SKM-1 (cell line): ENCODE measurements at regions not wholly inside any gene's neighbourhood (a gene's known extent, or its start where the extent isn't known, plus 50 kb on each side); places are given as distances from the start of the nearest gene placed in this dataset.

ENCODE experiments used
- DNase-seq: peaks from one replicate; lab custom pipeline; 2025; ENCODE audit not compliant: unreplicated experiment; lab: John Stamatoyannopoulos, UW

DNA sequence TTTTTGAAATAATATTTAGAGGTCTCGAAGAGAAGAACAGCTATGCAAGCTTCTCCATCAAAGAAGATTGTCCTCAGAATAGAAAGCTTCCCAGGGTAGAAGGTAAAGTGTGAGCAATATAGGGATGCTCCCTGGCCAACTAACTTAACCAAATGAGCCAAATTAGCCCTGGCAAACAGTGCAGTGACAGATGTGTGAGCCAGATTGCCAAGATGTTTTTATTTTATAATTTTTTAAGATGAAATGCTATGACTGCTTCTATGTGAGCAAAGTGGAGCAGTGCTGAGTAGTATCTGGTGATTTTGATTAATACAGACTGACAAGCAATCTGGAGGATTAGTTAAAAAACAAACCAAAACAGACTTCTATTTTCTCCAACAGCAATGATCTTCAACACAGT is 202.1 kb downstream of the NOVA1 start:
- DNase-seq = no peak

DNA sequence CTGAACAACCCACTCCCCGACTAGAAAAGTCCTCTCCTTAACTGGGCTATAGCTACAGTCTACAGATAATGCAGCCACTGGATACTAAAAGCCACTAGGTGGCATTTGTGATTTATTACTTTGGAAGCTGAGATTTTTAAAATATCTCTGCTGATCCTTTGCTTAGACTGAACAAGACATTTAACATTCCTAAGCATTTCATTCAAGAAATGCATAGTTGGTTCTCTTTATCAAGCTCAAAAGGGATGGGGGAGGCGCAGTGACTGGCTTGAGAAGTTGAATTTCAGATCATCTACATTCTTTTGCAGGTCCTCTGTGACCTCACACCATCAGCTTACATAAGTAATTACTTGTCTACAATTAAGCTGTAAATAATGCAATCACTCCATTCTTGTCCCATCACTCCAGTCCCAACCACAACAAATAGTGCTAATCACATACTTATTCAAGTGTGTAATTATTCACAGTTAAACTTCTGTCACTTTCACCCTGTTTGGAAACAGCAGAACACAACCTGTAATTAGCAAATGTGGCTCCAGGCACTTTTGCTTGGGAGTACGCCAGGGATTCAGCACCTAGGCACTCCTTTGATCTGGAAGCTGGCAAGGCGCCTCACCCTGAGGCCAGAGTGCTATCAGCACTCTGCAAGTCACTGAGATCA is 203.6 kb downstream of the NOVA1 start:
- DNase-seq = no peak

DNA sequence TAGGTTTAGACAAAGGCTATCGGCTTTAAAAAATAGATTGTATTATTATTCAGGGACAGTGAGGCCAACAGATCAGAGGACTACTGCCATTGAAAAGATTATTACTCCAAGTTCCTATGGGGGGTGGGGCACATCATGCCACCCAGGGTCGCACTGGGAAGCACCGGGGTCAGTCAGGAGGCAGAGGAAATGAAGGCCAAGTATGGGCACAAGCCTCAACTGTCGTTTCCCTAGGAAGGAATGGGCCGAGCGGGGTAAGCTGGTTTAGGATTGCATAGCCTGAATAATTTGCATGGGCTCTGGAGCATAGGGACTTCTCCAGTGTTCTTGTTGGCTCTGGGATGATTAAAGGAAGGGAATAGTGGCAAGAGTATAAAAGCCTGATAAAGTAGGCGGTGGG is 205.3 kb downstream of the NOVA1 start:
- DNase-seq = no peak

DNA sequence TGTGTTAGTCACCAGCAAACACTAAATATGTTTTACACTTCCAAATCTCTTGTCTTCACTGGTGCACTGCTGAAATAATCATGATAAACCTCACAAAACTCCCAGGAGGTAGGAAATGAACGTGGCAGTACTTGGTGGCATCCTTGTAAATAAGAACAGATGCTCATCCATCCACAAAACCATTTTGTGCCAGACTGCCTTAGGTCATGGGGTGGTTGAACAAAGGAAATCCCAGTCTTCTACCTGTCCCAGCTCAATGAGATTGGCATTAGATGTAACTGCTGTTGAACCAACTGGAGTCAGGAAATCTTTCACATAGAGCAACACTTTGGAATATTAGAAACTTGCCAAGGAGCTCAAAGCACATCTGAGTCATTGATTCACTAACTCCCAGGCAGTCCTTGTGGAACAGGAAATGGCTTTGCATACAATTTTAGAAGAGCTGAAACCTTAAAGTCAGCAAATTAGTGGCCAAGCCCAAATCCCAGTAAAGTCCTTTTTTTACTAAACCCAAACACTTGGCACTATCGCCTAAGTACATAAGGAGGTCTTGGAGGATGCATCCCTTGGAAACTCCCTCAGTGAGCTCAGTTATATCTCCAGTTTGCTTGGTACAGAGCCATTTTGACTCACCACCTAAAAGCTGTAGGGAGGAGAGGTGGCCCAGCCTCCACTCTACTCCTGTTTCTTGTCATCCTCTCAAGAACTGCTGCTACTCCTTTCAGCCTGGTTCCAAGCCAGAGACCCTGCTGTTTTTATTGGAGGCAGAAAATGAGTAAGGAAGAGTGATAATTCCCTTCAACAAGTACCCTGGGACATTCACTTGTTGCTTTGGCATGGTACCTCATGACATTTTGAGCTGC is 208.0 kb downstream of the NOVA1 start:
- DNase-seq = no peak

DNA sequence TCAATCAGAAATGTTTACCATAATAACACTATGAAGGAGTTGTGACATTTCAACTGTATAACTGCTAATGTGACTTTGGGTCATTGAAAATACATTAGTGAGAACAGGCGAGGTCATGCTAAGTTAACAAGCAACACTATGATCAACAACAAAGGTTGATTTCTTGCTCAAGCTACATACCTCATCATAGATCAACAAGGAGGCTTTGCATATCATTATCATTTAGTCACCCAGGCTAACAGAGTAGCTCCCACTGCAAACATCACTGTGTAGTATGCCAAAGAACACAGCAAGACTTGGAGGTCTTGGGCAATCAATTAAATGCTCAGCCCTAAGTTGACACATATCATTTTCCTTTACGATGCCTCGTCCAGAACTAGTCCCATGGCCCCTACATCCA is 212.5 kb downstream of the NOVA1 start:
- no peak for DNase-seq

DNA sequence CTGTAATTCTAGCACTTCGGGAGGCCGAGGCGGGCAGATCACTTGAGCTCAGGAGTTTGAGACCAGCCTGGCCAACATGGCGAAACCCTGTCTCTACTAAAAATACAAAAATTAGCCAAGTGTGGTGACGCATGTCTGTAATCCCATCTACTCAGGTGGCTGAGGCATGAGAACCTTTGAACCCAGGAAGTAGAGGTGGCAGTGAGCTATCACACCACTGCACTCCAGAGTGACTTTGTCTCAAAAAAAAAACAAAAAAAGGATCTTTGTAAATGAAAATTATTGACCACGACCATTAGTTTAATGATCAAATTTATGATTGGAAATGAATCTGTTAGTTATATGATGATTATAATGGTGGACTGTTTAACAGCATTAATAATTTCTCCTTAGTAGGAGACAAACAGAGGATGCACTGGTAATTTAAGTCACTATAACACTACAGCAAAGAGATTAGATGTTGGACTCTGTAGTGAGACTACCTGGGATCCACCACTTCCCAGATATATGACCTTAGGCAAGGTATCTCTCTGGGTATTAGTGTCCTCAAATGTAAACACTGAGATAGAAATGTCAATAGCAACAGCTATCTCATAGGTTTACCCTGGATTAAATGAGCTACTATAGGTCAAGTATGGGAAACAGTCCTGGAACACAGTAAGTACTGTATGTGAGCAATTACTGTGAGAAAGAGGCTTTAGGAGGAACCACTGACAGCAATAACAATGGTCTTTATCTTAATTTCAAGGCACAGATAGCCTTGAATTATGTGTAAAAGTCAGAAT is 214.7 kb downstream of the NOVA1 start:
- DNase-seq = no peak

DNA sequence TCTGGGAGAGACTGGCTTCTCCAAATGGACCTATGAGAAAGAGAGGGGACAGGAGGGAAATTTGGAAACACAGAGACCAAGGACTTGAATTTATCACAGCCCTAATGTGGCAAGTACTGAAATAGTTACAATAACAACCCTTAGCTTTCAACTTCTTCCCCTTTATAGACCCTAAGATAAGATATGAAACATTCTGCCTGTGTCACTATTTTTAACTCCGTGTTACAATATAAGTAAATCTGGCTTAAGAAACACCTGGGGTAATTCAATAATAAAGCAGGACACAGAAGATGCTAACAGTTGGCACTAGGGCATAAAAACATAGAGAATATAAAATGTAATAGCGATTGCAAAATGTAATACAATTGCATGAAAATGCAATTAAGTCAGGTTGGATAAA is 216.4 kb downstream of the NOVA1 start:
- DNase-seq = no peak

DNA sequence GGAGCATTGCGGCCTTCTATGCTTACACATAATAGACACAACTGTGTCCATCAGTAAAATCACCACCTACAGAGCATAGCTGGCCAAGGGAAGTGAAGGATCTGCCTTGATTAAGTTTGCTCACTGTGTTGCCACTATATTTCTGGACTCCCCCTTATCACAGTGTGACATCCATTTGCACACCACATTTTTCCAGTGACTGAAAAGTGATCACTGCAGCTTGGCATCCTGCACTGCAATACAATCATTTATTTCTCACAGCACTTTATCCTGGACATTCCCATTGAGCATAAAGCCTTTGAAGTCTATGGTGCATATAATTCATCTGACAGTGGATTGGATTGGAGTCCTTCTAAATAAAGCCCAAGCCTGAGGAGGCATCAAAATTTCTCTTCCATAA is 217.2 kb downstream of the NOVA1 start:
- no peak for DNase-seq

DNA sequence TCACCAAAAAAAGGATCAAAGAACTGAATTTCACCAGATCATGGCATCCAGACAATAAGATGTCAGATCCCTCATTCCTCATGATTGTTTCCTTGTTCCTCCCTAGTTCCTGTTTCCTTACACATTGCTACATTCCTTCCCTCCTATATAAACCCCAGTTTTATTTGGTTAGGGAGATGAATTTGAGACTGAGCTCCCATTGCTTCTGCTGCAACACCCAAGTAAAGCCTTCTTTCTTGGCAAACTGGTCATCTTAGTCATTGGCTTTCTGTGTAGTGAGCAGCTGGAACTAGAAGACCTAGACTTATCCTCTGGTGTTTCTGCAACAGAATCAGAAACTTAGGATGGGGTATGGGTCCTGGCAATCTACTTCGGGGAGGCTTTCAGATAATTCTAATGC is 217.9 kb downstream of the NOVA1 start:
- DNase-seq = no peak

DNA sequence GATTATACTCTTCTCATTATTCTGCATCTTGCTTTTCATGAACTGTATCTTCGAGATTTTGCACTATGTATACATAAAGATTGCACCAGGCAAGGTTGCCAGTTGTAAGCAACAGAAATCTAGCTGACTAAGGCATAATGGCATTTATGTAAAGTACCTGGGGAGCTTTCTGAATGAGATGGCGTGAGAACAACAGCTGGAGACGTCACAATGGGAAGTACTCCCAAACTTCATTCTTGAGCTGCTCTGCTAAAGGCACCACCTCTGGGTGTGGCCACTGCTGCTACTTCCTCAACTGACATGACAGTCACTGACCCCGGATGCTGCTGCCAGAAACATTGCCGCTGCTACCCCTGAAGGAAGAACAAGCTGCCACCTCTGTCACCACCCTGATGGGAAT is 220.7 kb downstream of the NOVA1 start:
- no peak for DNase-seq

DNA sequence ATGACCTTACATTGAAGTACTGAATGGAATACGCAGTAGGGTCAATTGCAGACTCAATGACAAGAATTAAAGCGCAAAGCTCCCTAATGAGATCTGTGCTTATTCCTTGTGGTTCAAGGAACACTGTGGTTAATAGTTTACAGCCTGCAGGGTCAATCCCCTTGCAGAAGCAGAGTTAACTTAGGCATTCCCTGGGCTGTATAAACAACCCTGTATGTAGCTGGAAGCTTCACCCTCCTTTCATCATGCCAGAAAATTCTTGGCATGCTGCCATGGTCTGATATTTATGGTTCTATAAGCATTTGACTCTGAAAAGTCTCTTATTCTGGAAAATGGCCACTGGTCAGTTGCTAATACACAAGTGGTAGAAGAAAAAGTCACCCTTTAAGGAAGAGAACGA is 227.7 kb downstream of the NOVA1 start:
- no peak for DNase-seq

DNA sequence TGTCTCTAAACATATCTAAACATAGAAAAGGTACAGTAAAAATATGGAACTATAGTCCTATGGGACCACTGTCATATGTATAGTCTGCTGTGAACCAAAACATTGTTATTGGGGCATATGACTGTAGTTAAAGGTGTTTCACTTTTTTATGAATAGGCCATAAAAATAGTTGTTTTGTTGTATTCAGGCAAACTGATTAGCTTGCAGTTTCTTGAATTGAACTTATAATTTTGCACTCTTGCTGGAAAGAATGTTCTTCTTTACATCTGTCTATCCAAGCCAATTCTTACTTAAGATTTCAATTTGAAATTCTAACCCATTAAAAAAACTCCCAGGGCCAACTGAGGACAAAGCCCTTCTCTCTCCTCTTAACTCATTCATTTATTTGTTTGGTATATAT is 234.1 kb downstream of the NOVA1 start:
- DNase-seq = no peak

DNA sequence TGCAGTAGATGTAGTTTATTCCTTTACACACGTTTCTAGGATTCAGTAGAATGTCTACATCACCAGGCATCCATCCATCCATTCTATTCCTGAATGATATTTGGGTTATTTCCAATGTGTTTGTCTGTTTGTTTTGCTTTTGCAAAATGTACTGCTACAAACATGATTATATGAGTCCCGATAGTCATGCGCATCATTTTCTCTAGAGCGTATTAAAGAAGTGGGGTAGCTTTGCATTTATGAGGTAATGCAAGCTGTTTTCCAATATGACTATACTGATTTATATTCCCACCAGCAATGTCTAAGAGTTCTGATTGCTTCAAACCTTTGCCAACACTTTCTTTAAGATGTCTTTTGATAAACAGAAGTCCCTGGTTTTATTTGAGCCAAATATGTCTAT is 253.2 kb downstream of the NOVA1 start:
- DNase-seq = no peak

DNA sequence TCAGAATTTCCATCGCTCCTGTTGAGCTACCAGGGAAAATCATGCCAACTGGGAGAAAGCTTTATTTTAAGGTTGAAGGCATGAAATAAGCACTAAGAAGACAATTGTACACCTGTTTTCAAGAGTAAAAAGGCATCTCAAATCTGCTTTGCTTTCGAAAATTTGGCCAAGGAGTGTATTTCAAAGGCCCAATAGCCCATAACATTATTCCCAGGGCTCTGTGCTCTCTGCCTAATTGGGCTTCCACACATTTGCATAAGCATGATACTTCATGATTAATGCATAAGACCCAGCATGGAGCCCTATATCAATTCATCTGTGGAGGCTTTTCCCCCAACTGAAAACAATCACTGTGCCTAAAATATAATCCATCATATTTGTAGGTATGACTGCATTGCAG is 258.5 kb downstream of the NOVA1 start:
- no peak for DNase-seq

DNA sequence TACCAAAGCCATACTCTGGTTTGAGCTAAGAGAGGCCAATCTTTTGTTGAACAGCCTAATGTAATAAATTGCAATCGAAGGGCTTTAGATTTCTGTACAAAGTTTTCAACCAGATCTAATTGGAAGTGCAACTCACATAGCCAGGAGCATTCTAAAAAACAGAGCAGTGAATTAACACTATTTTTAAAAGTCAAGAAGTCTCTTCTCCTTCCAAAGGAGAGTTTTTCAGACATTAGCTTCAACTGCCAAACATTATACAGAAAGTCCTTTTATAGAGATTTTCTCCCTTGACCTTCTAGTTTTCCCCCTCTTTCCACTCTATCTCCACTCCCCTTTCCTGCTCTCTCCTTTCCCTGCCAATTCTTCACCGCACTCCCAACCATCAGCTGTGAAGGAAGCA is 259.6 kb downstream of the NOVA1 start:
- DNase-seq = no peak

DNA sequence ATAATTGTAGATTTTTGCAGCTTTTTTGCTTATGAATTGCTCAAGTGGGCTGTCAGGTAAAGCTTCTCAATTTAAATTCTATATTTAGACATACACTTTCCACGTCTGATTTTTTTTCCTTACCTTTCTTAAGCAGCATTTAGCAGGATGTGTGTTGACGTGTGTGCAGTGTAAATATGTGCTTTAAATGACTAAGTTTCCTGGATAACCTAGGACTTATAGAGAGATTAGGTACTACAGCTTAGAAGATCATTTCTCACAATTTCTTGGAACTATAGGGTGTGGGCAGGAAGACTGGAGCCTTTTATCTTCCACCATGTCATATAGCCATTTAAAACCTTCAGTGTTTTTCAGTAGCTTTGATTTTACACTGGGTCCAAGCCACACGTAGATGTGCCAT is 263.5 kb downstream of the NOVA1 start:
- DNase-seq = no peak

DNA sequence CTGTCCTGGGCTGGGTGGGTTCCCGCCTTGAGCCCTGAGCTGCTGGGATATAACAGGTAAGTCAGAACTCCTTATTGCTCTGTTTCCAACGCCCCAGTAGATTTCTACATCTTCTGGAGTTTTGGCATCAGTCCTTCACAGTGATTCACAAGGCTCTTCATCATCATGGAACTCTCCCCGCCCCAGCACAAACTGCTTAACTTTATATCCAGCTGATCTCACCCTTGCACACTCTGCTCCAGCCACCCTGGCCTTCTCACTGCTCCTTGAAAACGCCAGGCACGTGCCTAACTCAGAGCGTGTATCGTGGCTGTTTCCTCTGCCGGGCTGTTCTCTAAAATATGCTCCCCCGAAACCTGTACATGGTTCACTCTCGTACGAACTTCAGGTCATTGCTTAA is 264.9 kb downstream of the NOVA1 start:
- DNase-seq = no peak

DNA sequence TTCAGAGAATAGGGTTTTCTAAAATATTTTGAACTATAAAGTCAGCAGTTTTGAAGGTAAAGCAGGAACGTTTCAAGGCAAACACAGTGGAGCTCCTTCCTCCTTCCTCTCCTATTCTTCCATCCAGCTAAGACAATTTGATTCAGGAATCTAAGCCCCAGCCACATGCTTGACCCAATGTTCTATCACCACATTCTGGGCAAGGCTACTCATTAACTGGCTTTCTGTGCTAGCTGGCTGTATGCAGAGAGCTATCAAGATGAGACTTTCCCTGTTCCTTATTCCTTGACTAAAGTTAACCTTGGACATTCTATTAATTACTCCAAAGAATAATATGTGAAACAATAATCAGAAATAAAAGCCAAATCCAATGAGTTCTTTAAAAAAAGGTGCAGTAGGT is 266.9 kb downstream of the NOVA1 start:
- DNase-seq = no peak

DNA sequence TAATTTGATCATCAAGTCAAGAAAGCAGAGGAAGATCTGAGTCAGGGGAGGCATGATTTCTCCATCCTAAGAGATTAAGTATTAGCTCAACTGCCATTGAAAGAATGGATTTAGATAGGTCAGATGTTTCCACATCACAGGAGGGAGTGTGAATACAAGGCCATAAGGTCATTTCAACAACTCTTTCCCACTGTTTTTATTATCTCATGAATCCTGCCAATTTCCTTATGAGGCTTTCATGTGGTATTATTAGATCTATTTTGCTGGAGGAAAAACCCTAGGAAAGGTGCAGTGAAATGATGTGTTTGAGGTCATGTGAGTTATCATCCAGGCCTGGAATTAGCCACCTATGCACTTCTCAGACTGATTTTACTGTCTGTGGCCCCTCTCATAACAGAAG is 269.0 kb downstream of the NOVA1 start:
- DNase-seq = no peak

DNA sequence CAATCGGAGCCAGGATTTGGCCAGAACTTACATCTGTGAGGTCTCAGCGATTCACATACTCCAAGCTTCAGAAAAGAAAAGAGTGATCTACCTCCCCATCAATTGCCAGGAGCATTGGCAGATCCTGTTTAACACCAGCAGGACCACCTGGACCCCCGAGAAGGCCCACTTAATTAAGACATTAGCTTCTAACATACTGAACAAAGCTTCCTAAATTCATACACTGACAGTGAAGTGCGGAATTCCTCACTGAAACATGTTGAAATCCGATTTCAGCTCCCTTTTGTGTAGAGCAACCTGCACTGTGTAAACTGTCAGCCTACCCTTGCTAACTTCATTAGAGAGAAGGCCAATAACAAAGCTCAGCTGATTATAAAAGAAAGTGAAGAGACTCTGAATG is 274.0 kb downstream of the NOVA1 start:
- DNase-seq = no peak

DNA sequence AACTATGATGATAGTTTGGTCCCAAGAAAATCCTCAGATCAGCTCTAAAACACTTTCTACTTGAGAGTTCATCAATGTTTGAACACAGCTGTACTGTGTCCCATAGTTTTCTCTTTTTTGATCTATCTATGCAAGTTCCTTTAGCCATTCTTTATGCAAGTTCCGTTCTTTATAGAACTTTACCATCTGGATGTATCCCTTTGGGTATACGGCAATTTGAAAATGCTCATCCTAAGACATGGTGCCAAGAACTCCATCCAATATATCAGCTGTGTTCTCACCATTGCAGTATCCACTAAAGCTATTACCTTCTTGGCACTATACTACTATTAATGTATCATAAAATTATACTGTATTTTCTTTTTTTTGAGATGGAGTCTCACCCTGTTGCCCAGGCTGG is 276.9 kb downstream of the NOVA1 start:
- DNase-seq = no peak
